NCI-H2081 treated with DMSO at 0.1 percent for 48 hours (cell line): ENCODE measurements at regions not wholly inside any gene's neighbourhood (a gene's known extent, or its start where the extent isn't known, plus 50 kb on each side); places are given as distances from the start of the nearest gene placed in this dataset.
"Not testable (repeated sequence)": the region's sequence is repeated elsewhere in the genome, so short reads cannot be mapped to it uniquely, and the experiment has no call there.

Source experiments
- DNase-seq: peaks from one replicate; lab custom pipeline; 2025; lab: John Stamatoyannopoulos, UW

- DNase-seq, result no peak
Measured at GRCh38 chr7:119606297-119606696, 666.7 kb upstream of the KCND2 start.

GRCh38 chr7:119620769-119621168 lies 652.2 kb upstream of the KCND2 start:
- no peak for DNase-seq

GRCh38 chr7:119623427-119623826 lies 649.5 kb upstream of the KCND2 start:
- no peak for DNase-seq

GRCh38 chr7:119630406-119630969 lies 642.5 kb upstream of the KCND2 start:
- no peak for DNase-seq

GRCh38 chr7:119633812-119634211 lies 639.2 kb upstream of the KCND2 start:
- not testable (repeated sequence) for DNase-seq

GRCh38 chr7:119640326-119640725 lies 632.6 kb upstream of the KCND2 start:
- DNase-seq, result no peak

GRCh38 chr7:119640861-119641260 lies 632.1 kb upstream of the KCND2 start:
- DNase-seq, result no peak

GRCh38 chr7:119643558-119643957 lies 629.4 kb upstream of the KCND2 start:
- DNase-seq, result no peak

GRCh38 chr7:119647286-119647685 lies 625.7 kb upstream of the KCND2 start:
- no peak for DNase-seq

GRCh38 chr7:119648752-119649151 lies 624.2 kb upstream of the KCND2 start:
- not testable (repeated sequence) for DNase-seq

GRCh38 chr7:119660080-119660479 lies 612.9 kb upstream of the KCND2 start:
- no peak for DNase-seq

GRCh38 chr7:119664601-119665000 lies 608.4 kb upstream of the KCND2 start:
- no peak for DNase-seq

GRCh38 chr7:119665796-119666195 lies 607.2 kb upstream of the KCND2 start:
- DNase-seq, result no peak

- no peak for DNase-seq
Measured at GRCh38 chr7:119681336-119681735, 591.6 kb upstream of the KCND2 start.

- no peak for DNase-seq
Measured at GRCh38 chr7:119684763-119685162, 588.2 kb upstream of the KCND2 start.

- no peak for DNase-seq
Measured at GRCh38 chr7:119685906-119686305, 587.1 kb upstream of the KCND2 start.

- DNase-seq, result no peak
Measured at GRCh38 chr7:119688831-119689230, 584.1 kb upstream of the KCND2 start.

- DNase-seq, result no peak
Measured at GRCh38 chr7:119692541-119692940, 580.4 kb upstream of the KCND2 start.

- DNase-seq, result no peak
Measured at GRCh38 chr7:119694506-119694905, 578.5 kb upstream of the KCND2 start.

- no peak for DNase-seq
Measured at GRCh38 chr7:119696336-119696735, 576.6 kb upstream of the KCND2 start.

GRCh38 chr7:119703895-119704294 lies 569.1 kb upstream of the KCND2 start:
- no peak for DNase-seq

- DNase-seq, result no peak
Measured at GRCh38 chr7:119706608-119707007, 566.4 kb upstream of the KCND2 start.

GRCh38 chr7:119708891-119709290 lies 564.1 kb upstream of the KCND2 start:
- no peak for DNase-seq

GRCh38 chr7:119711104-119711503 lies 561.9 kb upstream of the KCND2 start:
- DNase-seq, result no peak
